NCI-H1092 treated with DMSO at 0.1 percent for 48 hours (cell line): ENCODE measurements at regions not wholly inside any gene's neighbourhood (a gene's known extent, or its start where the extent isn't known, plus 50 kb on each side); places are given as distances from the start of the nearest gene placed in this dataset.
"Not testable (repeated sequence)": the region's sequence is repeated elsewhere in the genome, so short reads cannot be mapped to it uniquely, and the experiment has no call there.

Experiments used
- DNase-seq: peaks from one replicate; lab custom pipeline; 2025; lab: John Stamatoyannopoulos, UW

DNA sequence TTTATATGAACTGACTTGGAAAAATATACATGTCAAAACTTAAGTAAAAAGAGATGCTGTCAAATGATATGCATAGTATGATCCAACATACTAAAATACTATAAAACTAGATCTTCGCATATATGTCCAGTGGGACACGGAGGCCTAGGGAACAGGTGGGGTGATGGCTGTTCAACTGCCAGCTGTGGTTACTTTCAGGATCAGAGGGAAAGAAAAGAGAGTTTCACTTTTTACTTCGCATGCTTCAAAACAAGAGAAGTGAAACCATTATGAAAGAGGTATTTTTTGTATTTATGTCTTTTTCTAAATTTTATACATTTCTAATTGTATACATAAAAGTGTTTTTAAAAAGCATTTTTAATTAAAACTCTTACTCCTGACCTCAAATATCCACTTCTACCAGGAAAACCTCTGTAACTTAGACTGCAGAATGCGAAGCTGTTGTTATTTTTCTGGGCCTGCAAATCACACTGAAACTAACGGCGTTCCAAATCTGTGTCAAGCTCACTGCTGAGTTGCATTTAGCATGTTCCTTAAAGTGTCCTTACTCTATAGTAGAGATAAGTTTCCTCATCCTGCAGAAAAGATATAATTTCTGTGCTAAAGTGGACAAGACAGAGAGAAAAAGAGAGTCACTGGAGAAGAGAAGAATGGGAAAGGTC lies 97.8 kb upstream of the SLC35G4 start:
- no peak for DNase-seq

DNA sequence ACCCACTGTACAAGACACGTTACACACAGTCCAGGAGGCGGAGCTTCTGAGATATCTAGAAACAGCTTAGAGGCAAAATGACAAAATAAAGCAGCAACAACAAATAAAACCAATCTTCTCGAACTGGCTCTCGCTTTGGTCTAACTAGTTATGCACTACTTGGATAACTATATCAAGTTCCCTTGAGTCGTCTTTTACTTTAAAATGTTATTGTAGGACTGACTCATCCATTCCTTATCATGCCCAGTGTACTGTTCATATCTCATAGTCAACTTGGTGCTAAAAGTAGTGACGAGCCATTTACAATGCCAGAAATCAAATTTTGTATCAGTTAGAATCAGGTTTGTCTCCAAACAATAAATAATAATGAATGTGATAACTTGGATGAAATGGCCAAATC lies 102.5 kb upstream of the SLC35G4 start:
- no peak for DNase-seq

DNA sequence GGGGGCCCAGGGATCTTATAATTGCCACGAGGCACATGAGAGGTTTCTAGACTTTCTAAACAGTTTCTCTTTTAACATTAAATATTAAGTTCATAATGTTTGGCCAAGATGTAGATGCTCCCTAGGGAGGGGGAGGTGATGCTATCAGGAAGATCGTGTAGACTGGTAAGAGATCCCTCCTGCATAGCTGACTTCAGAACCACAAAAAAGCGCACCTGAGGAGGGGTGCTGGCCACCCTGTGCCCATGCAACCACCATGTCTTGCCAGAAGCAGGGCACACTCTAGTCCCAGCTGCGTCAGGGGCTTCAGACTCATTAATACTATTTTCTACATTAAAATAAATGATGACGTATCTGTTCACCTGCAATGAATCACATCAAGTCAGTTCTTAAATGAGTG lies 103.4 kb upstream of the SLC35G4 start:
- no peak for DNase-seq

DNA sequence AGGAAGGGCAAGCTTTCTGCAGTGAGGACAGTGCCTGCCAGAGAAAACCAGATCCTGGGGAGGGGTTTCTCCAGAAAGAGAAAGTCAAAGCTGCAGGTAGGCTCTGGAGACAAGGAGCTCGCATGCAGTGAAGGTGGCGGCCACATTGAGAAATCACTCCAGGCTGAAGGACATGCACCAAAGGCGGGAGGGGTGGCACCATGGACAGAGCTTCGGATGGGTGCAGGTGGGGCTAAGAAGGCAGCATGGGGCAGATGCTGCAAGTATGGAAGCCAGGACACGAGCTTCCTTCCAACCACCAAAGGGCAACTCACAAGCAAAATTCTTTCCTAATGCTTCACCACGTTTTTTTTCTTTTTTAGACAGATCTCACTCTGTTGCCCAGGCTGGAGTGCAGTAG lies 104.4 kb upstream of the SLC35G4 start:
- DNase-seq = no peak

DNA sequence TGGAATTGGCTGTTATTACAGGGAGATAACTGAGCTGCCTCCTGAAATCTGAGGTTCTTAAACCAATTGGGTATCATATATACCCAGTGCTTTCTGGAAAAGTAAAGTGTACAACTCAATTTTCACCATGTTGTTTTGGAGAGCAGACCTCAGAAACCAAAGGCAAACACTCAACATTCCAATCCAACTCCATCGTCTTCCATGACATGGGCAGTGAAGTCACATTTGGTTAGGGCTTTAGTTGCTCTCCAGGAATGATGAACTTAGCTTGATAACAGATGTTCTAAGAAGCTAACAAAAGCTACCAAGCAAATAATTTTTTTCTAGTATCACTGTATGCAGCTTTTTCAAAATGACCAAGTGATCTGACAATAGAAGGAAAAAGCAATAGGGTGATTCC lies 107.0 kb upstream of the SLC35G4 start:
- DNase-seq = no peak

DNA sequence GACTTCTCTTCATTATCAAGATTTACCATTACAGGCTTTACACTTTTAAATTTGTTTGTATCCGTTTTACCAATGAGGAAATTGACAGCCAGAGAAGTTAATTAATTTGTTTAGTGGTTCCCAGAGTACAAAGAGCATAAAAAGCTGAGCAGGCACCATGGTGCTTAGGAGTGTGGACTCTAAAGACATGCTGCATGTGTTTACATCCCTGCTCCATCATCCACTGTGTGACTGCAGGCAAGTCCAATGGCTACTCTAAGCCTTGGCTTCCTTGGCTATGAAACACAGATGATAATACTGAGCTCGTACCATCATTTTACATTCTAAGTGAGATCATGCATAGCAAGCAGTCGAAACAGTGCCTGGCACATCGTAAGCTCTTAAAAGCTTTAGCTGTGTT lies 108.0 kb upstream of the SLC35G4 start:
- DNase-seq = no peak

DNA sequence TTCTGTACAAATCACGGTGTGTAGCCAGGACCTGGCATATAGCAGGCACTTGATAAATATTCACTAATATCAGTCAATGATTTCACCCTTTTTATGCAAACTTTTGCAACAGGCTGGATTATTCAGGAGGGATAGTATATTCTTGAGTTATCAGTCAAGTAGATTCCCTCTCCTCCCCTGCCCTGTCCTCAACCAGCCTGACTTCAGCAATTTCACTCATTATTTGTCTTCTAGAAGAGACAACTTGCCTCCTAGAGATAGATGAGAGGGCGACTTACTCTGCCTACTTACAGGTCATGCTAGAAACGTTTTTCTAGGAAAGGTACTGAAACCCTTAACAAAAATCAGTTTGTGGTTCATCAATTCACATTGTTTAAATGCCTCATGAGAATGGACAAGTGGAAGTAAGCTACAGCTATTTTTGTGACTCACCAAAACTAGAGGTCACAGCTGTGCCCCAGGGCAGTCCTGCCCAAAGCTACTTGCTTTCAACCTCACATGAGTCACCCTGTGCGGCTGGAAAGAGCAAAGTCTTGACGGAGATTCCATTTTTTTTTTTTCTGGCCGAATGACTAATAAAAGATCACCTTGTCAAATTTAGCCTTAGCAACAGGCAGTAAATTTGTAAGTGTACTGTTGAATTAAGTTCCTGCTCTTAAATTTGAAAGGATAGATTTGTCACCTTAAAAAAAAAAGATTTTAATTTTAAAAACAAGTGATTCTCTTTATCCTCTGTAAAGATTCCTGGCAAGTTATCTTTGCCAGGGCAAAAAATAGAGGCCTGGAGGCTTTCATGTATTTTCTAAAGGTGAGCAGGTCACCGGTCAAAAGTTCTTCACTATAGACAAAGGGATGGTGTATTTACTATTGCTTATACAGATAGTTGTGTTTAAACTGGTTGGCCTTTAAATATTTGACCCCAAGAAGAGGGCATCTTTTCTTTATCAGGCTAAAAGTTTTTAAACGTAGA lies 109.0 kb upstream of the SLC35G4 start:
- DNase-seq = no peak

DNA sequence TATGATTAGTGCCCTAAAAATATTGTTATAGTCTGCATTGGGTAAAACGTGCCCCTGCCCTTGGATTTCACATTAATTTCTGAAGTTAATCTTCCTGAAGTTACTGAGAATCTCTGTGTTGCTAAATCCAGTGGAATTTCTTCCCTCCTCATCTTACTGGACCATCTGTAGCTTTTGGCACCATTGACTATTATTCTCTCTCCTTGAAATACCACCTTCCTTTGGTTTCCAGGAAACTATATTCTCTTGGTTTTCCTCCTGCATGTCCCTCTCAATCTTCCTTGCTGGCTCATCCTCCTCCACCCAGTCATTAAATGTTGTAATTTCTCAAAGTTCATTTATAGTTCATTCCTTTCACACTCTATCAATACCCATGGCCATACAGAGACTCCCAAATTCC lies 110.6 kb upstream of the SLC35G4 start:
- no peak for DNase-seq

DNA sequence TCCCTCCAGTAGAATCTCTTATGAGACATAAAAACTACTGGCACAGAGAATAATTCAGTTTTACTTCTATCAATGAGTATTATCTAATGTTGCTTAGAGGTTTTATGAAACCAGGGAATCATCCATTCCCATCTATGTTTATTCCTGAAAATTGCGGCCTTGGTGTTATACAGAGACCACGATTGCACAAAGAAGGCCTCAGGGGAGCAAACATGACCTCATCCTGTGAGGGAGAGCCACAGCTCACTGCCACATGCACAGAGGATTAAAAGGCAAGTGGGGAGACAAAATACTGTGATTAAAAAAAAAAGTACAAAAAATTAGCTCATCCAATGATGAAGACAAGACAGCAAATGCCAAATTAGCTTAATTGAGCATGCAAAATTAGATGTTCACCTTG lies 111.8 kb upstream of the SLC35G4 start:
- DNase-seq = no peak

DNA sequence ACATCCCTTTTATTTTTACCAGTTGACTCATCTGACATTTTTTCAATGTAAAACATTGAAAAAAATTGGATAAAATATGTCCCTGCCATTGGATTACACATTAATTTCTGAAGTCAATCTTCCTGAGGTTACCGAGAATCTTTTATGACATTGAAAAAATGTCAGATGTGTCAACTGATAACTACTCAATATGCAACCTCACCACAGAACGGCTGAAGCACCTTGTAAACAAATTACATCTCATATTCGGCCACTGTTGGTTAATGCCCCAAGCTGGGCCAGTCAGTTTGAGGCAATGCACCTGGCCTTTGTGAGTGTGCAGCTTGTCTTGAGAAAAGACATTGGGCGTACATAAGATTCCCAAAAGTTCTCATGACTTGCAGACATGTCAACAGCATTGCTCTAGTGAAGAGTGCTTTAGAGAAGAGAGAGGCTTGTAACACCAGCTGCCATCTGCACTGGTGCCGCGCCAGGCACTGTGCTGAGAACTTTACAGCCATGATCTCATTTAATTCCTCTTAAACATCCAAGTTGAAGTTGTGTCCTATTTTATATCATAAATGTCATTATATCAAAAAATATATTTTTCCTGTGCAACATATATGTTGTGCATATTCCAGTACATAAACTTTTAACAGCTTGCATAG lies 112.7 kb upstream of the SLC35G4 start:
- DNase-seq = no peak

DNA sequence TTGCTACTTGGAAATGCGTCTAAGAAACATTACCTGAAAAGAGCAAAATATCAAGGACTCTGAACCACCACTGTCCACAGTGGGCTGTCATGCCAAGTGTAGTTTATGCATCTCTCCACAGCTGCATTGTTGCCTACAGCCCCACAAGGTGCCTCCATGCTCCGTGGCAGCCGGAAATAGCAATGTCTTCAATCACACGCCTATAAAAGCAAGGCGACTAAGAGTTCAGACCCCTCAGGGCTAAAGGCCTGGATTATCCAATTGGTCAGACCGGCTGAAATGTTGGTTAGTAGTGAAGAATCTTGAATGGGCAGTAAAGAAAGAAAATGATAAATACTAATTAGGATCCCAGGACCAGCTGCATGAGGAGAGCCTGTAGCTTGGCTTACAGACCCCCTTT lies 114.0 kb upstream of the SLC35G4 start:
- DNase-seq = no peak

DNA sequence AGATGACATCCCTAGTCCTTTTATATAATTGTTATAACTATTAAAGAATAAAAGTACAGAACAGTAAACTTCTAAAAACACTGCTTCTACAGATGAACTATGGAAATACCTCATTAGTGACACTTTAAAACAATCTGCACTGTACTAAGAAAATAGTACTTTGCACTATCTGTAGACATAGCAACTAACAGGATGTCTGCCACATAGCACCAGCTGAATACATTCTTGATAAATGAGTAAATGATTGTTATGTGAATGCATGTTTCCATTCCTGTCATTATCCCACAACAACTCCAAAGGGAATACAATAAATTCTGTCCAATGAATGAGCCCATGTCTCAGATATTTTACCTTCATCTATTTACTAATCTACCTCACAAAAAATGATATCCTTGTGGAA lies 115.3 kb upstream of the SLC35G4 start:
- no peak for DNase-seq

DNA sequence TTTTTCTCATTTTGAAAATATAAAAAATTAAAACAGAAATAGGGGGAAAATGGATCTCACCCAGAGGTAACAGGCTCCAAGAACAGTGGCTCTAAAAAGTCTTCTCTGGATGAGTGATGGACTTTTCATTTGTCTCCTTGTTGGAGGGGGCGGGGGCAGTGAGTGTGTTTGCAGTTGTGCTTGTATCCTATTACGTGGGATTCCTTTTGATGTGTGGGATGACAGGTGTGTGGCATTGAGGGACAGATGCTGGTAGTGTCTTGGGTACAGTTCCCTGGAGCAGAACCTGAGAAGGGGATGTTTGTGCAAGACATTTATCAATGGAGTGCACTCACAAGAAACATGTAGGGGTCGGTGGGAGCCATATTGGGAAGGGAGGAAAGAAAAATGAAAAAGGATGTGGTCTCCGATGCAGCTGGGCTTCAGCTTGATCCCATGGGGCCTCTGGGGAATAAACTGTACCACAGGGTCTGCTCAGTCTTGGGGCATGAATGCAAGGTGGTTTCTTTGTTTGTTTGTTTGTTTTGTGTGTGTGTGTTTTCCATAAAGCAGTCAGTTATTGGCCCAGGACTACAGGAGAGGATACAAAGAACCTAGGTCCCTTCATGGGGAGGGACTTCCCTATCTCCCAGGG lies 120.0 kb upstream of the SLC35G4 start:
- DNase-seq = no peak

DNA sequence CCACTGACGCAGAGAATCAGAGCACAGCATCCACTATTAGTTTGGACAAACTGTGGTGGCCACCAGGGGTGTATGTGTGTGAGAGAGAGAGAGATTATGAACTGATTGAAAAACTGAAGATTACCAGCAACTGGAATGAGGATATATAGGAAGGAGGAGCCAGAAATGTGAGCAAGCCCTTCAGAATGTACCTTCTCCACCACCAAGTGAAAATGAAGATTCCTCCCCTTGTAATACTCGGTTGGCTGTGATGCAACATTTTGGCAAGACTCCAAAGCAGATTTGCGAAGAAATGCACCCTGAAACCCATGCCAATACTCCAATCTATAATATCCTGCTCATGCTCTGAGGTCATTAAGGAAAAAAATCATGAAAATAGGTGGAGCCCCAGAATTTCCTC lies 121.2 kb upstream of the SLC35G4 start:
- no peak for DNase-seq

DNA sequence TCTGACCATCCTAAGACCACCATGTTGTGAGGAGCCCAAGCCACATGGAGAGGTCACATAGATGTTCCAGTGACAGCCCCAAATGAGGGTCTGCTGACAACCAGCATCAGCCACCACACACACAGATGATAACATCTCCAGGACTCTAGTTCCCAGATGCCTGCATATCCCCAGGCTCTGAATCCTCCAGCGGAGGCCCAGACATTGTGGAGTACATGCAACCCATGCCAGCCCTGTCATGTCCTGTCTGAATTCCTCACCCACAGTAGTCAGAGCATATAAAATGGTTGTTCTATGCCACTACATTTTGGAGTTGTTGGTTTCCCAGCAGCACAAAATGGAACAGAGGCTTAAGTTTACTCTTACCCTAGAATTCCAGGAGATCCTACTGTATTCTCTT lies 122.0 kb upstream of the SLC35G4 start:
- DNase-seq = no peak

DNA sequence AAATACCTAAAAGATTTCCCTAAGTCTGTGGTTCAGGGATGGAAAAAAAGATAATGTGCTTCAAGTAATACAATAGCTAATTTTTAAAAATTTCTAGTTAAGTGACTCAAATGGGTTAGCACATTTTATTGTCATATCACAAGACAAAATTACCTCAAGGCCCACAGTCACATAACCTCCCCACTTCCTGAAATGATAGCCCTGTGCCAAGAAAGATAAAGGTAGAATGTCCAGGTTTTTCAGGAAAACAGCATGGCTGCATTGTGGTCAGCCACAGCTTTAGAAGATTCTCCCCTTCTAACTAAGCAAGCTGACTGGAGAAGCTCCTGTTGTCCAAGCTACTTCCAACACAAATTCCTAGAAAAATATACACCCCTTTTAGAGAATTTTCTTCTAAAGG lies 127.1 kb upstream of the SLC35G4 start:
- no peak for DNase-seq

DNA sequence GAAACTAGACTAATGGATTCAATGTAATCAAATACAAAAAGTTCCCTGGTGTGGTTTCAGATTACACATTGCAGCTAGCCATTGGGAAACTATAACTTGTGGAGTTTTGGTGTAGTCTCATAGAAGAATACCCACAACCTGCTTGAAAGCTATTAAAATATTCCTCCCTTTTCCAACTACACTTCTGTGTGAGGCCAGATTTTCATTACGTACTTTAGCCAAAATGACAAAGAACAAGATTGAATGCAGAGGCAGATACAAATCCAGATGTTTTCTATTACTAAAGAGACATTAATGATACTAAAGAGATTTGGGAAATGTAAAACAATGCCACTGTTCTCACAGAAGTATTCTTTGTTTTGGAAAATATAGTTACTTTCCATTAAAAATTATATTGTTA lies 128.7 kb upstream of the SLC35G4 start:
- DNase-seq = no peak

DNA sequence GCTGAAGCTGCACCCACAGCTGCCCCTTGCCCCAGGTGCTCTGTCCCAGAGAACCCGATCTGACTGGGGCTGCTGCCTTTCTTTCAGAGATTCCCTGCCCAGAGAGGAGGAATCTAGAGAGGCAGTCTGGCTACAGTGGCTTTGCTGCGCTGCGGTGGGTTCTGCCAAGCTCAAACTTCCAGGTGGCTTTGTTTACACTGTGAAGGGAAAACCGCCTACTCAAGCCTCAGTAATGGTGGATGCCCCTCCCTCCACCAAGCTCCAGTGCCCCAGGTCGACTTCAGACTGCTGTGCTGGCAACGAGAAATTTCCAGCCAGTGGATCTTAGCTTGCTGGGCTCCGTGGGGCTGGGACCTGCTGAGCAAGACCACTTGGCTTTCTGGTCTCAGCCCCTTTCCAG lies 130.4 kb upstream of the SLC35G4 start:
- not testable (repeated sequence) for DNase-seq

DNA sequence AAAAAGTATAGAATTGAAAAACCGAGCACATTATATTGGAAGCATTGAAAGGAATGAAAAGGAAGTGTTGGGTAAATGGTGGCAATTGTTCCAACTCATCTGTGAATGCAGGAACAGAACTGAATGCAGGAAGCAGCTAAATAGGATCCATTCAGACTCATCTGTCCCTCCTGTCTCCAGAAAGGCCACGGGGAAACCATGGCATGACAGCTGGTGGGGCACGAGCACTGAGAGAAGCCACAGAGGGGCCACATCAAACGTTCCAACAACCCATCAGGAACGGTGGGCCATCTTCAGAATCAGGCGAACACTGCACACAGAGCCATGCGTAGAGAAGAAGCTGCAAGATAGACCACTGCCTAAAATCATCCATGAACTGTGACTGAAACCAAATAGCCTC lies 138.5 kb upstream of the SLC35G4 start:
- no peak for DNase-seq

DNA sequence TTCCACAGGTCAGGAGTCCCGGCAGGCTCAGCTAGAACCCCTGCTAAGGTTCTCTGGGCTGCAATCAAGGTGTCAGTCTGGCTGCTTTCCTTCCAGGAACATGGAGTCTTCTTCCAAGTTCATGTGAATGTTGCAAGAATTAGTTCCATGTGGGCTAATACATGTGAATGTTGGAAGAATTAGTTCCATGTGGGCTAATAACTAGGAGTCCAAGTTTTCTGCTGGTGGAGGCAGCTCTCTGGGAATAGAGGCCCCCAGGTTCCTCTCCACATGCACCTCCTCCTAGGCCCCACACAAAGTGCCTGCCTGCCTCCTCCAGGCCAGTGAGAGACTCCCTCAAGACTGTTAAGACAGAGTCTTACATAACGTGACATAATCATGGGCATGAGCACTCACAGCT lies 140.8 kb upstream of the SLC35G4 start:
- no peak for DNase-seq

DNA sequence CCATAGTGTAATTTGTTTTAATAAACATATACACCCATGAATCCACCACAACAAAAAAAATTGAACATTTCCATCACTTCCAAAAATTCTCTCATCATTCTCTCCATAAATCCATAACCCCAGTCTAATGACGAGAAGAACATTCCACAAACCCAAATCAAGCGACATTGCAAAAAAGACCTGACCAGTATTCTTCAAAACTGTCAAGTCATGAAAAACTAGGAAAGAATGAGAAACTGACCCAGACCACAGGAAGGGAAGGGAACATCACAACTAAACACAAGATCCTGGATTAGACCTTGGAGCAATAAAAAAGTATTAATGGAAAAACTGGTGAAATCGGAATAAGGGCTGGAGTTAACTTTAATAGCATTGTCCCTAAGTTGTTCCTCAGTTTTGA lies 141.3 kb upstream of the SLC35G4 start:
- DNase-seq = no peak

DNA sequence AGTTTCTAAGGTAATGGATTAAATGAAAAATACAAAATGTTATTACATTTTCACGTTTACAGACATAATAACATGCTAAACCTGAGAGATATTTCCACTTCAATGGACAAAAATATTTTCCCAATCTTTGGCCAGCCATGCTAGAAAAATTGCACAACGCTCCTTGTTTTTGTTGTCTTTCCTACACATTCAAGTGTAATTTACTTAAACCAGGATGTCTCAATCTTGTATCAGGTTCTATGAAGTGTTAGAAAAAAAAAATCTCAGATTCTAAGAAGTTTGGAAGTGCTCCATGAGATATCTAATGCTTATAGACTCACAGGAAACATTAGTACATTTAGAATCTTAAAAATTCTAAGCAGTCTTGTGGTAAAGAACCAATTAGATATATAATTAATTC lies 141.8 kb upstream of the SLC35G4 start:
- DNase-seq = no peak

DNA sequence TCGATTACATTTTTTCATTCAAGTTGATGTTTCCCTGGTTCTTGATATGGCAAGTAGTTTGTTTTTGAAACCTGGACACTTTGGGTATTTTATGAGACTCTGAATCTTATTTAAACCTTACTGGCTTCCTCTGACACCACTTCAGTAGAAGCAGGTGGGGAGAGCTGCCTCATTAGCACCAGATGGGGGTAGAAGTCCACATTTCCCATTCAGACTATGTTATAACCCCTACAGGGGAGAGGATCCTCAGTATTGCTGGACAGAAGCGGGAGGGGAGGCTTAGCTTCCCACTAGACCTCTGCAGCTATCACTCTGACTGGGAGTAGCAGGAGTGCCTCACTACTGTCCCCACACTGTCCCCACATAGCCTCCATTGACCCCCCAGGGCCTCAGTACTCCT lies 145.3 kb upstream of the SLC35G4 start:
- no peak for DNase-seq
